GM19240 (cell line): ENCODE measurements at regions not wholly inside any gene's neighbourhood (a gene's known extent, or its start where the extent isn't known, plus 50 kb on each side); places are given as distances from the start of the nearest gene placed in this dataset.
"Not testable (repeated sequence)": the region's sequence is repeated elsewhere in the genome, so short reads cannot be mapped to it uniquely, and the experiment has no call there.

Source experiments
- DNase-seq: peaks from one replicate; pipeline ENCODE4 v3.0.0; 2011; ENCODE audit warnings: low spot score; ENCODE audit not compliant: insufficient read length

- DNase-seq, result no peak
Measured at GRCh38 chr6:154598399-154598798, 87.9 kb upstream of the CNKSR3 start.

- no peak for DNase-seq
Measured at GRCh38 chr6:154602296-154602695, 91.8 kb upstream of the CNKSR3 start.

GRCh38 chr6:154602708-154603107 lies 92.2 kb upstream of the CNKSR3 start:
- DNase-seq, result no peak

- no peak for DNase-seq
Measured at GRCh38 chr6:154604119-154604518, 93.6 kb upstream of the CNKSR3 start.

GRCh38 chr6:154605178-154605881 lies 94.8 kb upstream of the CNKSR3 start:
- DNase-seq, result no peak

GRCh38 chr6:154605882-154606370 lies 95.4 kb upstream of the CNKSR3 start:
- DNase-seq, result no peak

GRCh38 chr6:154606457-154606856 lies 96.0 kb upstream of the CNKSR3 start:
- peak; percentile 29 for DNase-seq

- no peak for DNase-seq
Measured at GRCh38 chr6:154606860-154607259, 96.4 kb upstream of the CNKSR3 start.

GRCh38 chr6:154611241-154611640 lies 100.8 kb upstream of the CNKSR3 start:
- DNase-seq, result no peak

GRCh38 chr6:154611847-154612246 lies 101.4 kb upstream of the CNKSR3 start:
- no peak for DNase-seq

GRCh38 chr6:154613137-154613676 lies 102.7 kb upstream of the CNKSR3 start:
- DNase-seq, result no peak

GRCh38 chr6:154614101-154614500 lies 103.6 kb upstream of the CNKSR3 start:
- no peak for DNase-seq

GRCh38 chr6:154614641-154615040 lies 104.2 kb upstream of the CNKSR3 start:
- no peak for DNase-seq

GRCh38 chr6:154615483-154616025 lies 105.1 kb upstream of the CNKSR3 start:
- DNase-seq, result no peak

GRCh38 chr6:154617175-154617574 lies 106.7 kb upstream of the CNKSR3 start:
- DNase-seq, result no peak

GRCh38 chr6:154619146-154619545 lies 108.7 kb upstream of the CNKSR3 start:
- DNase-seq, result no peak

GRCh38 chr6:154621686-154622085 lies 111.2 kb upstream of the CNKSR3 start:
- DNase-seq, result no peak

- no peak for DNase-seq
Measured at GRCh38 chr6:154622618-154623336, 110.4 kb upstream of the SCAF8 start.

- no peak for DNase-seq
Measured at GRCh38 chr6:154623391-154623790, 109.8 kb upstream of the SCAF8 start.

GRCh38 chr6:154624038-154624599 lies 109.1 kb upstream of the SCAF8 start:
- DNase-seq, result no peak

GRCh38 chr6:154624727-154625126 lies 108.5 kb upstream of the SCAF8 start:
- DNase-seq, result not testable (repeated sequence)

- no peak for DNase-seq
Measured at GRCh38 chr6:154625721-154626120, 107.5 kb upstream of the SCAF8 start.
